HCT116 (cell line): ENCODE measurements at regions not wholly inside any gene's neighbourhood (a gene's known extent, or its start where the extent isn't known, plus 50 kb on each side); places are given as distances from the start of the nearest gene placed in this dataset.

Source experiments
- ELF1 ChIP-seq: IDR thresholded peaks from 2 replicates; pipeline ENCODE4 v1.6.1; 2012; ENCODE audit warnings: low read depth, borderline replicate concordance
- POLR2A ChIP-seq: IDR thresholded peaks from 2 replicates; pipeline ENCODE4 v1.7.0; 2011; ENCODE audit warnings: borderline replicate concordance; ENCODE audit not compliant: insufficient read depth, insufficient read length; ENCODE audit errors: extremely low read depth
- POLR2AphosphoS5 ChIP-seq: IDR thresholded peaks from 2 replicates; pipeline ENCODE4 v1.6.1; 2011; ENCODE audit warnings: mild to moderate bottlenecking, low read depth, low read length, moderate library complexity
- YY1 ChIP-seq: IDR thresholded peaks from 2 replicates; pipeline ENCODE4 v1.6.1; 2011; ENCODE audit warnings: low read length, low read depth, moderate library complexity, mild to moderate bottlenecking; ENCODE audit not compliant: insufficient replicate concordance; ENCODE audit errors: extremely low read depth
- TF ChIP-seq, protein P1 (sequence below), 3 experiments: fragments of 200-600 bp in 1 of 3; sonication (generic) in 1 of 3; IDR thresholded peaks in 2 of 3; conservative IDR thresholded peaks in 1 of 3; 2 replicates each; pipeline ENCODE4 v1.5.1; 2012 to 2017; ENCODE audit warnings: low read depth in 2 of 3, low read length in 2 of 3, antibody characterized with exemption in 1 of 3, borderline replicate concordance in 1 of 3, control low read depth in 1 of 3, mild to moderate bottlenecking in 1 of 3, mixed read lengths in 1 of 3, mixed run types in 1 of 3, moderate library complexity in 1 of 3; ENCODE audit not compliant: insufficient read depth in 1 of 3
- TF ChIP-seq, protein P2 (sequence below): IDR thresholded peaks from 2 replicates; pipeline ENCODE4 v1.6.1; 2012
- TF ChIP-seq, protein P3 (sequence below): IDR thresholded peaks from 2 replicates; pipeline ENCODE4 v1.6.1; 2012; ENCODE audit warnings: low read depth
- TF ChIP-seq, protein P4 (sequence below): IDR thresholded peaks from 2 replicates; pipeline ENCODE4 v1.6.1; 2012

DNA sequence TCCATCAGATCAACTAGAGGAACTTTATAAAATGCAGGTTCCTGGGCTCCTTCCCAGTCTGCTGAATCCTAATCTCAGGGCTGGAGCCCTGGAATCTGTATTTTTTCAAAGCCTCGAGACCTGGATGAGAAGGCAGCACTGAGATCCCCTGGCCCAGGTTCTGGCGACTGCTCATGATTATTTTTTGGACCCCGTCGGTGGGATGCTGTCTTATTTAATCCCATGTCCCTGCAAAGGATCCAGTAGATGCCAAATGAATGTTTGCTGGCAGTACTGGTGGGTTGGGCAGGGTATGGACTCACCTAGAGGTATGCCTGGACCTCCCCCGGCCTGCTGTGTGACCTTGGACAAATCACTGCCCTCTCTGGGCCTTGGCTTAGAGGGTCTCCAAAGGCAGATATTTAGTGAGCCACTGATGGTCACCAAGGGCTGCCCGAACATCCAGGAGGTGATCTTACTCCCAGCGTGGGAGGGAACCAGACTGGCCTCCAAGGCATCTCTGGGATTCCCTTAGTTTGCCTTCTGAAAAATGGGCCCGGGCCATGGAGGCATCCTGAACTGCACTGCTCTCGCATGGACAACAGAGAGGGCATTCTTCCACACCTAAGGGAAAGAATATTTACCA is 91.6 kb upstream of the RUNX3 start:
- TF ChIP-seq, protein P1, sequence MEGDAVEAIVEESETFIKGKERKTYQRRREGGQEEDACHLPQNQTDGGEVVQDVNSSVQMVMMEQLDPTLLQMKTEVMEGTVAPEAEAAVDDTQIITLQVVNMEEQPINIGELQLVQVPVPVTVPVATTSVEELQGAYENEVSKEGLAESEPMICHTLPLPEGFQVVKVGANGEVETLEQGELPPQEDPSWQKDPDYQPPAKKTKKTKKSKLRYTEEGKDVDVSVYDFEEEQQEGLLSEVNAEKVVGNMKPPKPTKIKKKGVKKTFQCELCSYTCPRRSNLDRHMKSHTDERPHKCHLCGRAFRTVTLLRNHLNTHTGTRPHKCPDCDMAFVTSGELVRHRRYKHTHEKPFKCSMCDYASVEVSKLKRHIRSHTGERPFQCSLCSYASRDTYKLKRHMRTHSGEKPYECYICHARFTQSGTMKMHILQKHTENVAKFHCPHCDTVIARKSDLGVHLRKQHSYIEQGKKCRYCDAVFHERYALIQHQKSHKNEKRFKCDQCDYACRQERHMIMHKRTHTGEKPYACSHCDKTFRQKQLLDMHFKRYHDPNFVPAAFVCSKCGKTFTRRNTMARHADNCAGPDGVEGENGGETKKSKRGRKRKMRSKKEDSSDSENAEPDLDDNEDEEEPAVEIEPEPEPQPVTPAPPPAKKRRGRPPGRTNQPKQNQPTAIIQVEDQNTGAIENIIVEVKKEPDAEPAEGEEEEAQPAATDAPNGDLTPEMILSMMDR (IDR thresholded peaks at IDR 0.05 in 2 of 3, conservative IDR thresholded peaks at IDR 0.05 in 1 of 3; ENCODE audit: borderline replicate concordance in 1 of 3, insufficient read depth in 1 of 3, low read depth in 2 of 3, low read length in 2 of 3) = no peak
- TF ChIP-seq, protein P2, sequence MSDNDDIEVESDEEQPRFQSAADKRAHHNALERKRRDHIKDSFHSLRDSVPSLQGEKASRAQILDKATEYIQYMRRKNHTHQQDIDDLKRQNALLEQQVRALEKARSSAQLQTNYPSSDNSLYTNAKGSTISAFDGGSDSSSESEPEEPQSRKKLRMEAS = no peak
- no peak for TF ChIP-seq YY1
- TF ChIP-seq, protein P3, sequence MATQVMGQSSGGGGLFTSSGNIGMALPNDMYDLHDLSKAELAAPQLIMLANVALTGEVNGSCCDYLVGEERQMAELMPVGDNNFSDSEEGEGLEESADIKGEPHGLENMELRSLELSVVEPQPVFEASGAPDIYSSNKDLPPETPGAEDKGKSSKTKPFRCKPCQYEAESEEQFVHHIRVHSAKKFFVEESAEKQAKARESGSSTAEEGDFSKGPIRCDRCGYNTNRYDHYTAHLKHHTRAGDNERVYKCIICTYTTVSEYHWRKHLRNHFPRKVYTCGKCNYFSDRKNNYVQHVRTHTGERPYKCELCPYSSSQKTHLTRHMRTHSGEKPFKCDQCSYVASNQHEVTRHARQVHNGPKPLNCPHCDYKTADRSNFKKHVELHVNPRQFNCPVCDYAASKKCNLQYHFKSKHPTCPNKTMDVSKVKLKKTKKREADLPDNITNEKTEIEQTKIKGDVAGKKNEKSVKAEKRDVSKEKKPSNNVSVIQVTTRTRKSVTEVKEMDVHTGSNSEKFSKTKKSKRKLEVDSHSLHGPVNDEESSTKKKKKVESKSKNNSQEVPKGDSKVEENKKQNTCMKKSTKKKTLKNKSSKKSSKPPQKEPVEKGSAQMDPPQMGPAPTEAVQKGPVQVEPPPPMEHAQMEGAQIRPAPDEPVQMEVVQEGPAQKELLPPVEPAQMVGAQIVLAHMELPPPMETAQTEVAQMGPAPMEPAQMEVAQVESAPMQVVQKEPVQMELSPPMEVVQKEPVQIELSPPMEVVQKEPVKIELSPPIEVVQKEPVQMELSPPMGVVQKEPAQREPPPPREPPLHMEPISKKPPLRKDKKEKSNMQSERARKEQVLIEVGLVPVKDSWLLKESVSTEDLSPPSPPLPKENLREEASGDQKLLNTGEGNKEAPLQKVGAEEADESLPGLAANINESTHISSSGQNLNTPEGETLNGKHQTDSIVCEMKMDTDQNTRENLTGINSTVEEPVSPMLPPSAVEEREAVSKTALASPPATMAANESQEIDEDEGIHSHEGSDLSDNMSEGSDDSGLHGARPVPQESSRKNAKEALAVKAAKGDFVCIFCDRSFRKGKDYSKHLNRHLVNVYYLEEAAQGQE = no peak
- TF ChIP-seq POLR2A = no peak
- TF ChIP-seq POLR2AphosphoS5 = no peak
- TF ChIP-seq, protein P4, sequence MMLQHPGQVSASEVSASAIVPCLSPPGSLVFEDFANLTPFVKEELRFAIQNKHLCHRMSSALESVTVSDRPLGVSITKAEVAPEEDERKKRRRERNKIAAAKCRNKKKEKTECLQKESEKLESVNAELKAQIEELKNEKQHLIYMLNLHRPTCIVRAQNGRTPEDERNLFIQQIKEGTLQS = no peak
- no peak for TF ChIP-seq ELF1
